GM18505 (cell line): ENCODE measurements at regions not wholly inside any gene's neighbourhood (a gene's known extent, or its start where the extent isn't known, plus 50 kb on each side); places are given as distances from the start of the nearest gene placed in this dataset.
A peak's percentile ranks its signal among the peaks of the same experiment; 100 is the strongest.

ENCODE experiments used
- ATAC-seq: cut with Tn5 transposase; IDR thresholded peaks from one replicate; pipeline ENCODE4 v1.9.1; 2021; ENCODE audit not compliant: unreplicated experiment
- POLR2A ChIP-seq: IDR thresholded peaks from 4 replicates; pipeline ENCODE4 v1.6.1; 2011; ENCODE audit warnings: borderline replicate concordance; ENCODE audit not compliant: insufficient read depth, insufficient read length; ENCODE audit errors: extremely low read depth

DNA sequence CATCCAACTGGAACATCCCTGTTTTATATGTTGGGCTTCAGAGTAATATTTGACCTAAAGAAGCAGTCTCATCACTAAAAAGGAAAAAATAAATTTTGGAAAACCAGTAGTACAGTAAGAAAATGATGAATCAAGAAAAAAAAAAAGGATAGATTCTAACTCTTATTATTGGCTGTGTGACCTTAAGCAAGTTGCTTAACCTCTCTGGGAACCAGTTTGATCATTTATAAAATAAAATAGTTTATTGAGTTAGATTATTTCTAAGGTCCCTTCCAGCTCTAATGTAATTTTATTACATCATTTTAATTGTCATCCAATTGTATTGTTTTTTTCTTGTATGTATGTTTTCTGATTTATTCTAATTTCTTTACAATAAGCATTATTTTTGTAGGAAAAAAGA is 127.0 kb downstream of the PRELID2 start:
- TF ChIP-seq POLR2A: no peak
- ATAC-seq: no peak

DNA sequence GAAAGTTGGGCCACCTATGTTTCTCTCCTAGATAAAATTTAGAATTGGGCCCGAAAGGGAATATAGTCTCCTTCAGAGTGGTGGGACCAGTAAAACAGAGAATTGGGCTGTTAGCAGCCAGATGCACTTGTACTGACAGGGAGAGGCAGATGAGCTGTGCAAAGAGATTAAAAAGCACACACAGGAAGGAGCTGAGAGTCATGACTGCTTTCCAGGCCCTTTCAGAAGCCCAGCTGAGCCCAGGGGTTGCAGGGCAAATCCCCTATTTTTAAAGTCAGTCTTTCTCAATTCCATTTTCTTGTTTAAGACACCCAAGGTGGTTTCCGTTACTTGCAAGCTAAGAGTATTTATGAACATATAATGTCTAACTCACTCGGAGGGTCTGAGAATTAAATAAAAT is 130.4 kb downstream of the PRELID2 start:
- TF ChIP-seq POLR2A: no peak
- ATAC-seq: no peak

DNA sequence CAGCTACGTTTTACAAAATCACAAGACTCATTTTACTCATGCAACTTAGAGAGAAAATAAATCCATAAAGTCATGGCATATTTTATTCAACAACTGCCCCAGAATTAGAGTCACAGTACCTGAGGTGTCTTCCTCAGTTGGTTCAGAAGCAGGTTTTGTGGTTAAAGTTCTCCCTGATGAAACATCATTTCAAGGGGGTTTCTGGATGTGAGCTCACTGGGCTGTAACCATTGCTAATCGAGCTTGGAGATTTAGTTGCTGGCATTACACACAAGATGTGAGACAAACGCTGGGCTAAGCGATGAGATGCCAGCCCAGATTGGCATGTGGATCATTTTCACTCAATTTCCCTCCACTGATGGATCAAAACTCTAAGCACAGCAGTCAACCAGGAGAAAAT is 131.3 kb downstream of the PRELID2 start:
- no peak for ATAC-seq
- no peak for TF ChIP-seq POLR2A

DNA sequence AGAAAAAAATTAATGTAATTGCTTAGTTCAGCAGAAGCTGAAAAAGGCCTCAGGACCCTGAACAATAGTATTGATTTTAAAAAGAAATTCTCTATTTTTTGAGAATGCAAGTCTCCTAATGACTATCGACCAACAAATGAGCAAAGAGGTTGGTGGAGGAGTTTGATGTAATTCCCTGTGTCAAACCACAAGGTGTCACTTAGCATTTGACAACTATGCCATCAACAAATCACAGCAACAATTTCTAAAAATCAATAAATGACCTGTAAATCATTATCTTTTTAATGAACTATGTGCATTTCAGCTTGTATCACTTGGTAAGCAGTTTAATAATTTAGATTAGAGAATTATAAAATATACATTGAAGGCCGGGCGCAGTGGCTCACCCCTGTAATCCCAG is 133.7 kb downstream of the PRELID2 start:
- TF ChIP-seq POLR2A: no peak
- no peak for ATAC-seq

DNA sequence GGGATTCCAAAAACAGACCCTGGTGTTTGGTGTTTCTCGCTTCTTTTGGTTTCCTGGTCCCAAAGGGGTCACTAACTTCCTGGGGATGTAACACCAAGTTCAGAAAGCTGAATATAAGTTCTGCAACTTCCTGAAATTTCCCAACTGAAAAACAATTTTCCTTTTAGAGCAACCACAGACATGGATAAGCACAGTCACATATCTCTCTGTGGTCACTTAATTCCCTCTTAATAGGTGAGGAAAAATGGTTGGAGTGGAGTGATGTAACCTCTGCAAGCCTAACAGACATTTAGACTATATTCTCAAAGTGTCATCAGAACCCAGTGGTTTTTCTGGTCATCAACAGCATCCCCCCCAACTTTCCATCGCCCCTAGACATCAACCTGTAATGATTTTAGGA is 135.3 kb downstream of the PRELID2 start:
- TF ChIP-seq POLR2A: no peak
- ATAC-seq: no peak

DNA sequence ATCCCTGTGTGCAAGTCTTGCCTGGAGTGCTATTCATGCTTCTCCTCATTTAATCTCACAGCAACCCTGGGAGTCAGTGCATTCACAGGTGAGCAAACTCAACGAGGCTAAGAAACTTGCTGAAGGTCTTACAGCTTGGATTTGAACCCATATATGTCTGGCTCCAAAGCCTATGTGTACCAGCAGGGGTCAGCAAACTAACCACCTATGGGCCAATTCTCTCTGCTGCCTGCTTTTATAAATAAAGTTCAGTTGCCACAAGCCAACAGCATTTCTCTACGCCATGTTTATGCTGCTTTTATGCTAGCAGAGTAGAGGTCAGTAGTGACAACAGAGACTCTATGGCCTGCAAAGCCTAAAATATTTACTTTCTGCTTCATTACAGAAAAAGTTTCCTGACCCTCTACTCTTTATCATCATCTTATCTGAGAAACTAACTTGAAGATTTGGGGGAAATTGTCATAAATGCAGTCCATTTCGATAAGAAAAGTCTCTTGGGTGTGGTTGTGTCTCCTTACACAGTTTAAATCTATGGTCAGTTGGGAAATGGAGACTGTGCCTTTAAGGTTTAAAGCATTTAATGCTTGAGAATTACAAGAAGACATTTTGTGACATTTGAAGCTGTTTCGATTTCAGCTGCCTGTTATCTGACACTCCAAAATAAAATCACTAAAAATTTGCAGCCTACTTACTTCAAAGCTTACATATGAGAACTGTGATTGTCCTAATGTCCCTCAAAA is 137.7 kb downstream of the PRELID2 start:
- no peak for TF ChIP-seq POLR2A
- ATAC-seq: peak; percentile 71

DNA sequence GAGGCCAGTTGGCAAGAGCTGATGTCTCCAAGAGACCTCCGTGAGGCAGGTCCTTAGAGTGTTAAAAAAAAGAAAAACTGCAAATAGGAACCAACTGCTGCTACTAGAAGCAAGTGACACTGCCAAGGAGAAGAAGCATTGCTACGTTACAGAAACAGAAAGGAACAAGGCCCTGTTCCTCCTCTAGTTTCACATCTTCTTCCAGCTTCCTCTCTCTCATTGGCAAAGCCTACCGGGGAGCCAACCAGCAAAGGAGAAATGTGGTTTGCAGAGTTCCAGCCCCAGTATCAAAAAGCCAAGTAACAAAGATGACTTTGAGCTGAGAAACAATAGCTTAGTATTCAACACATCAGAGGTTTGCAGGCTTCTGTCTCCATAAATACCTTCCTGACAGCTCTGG is 145.9 kb downstream of the PRELID2 start:
- peak; percentile 97 for ATAC-seq
- TF ChIP-seq POLR2A: no peak

DNA sequence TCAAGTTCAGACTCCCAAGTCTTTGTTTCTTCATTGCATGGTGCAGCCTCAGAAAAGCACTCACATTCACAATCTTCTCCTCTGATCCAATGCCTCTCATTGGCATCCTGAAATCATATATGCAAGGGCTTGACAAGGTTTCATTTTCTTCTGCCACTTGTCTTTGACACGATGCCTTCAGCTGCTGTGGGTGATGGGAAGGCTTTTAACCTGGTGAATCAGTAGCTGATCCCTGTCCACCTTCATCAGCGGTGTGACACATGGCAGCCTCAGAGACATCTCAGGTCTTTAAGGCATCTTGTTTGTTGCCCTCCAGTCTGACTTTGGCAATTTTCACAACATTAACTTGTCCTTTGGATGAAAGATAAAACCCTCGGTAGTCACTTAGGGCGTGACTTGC is 147.2 kb downstream of the PRELID2 start:
- no peak for ATAC-seq
- TF ChIP-seq POLR2A: no peak

DNA sequence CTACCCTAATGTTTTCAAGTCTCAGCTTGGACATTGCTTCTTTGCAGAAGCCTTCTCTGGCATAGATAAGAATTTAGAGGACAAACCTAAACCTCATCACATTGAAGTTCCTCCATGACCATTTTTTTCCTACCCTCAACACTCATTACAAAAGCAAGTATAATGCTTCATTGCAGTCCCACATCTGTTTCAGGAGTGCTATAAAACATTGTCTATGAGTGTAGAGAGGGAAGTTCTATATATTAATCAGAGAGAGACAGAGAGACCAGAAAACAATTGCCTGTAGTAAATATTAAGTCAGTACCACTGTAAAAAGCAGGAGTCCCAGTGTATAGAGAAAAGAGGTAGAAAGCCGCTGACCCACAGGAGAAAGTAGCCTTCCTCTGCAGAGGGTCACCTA is 149.7 kb downstream of the PRELID2 start:
- no peak for TF ChIP-seq POLR2A
- no peak for ATAC-seq

DNA sequence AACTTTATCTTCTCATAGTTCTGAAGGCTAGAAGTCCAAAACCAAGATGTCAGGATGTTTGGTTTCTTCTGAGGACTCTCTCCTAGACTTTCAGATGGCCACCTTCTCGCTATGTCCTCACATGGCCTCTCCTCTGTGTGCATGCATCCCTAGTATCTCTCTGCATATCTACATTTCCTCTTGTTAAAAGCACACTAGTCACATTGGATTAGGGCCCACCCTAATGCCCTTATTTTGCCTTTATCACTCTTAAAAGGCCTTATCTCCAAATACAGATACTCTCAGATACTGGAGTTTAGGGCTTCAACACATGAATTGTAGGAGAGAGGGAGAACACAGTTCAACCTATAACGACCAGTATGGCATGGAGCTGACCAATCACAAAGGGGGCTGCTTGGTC is 151.7 kb downstream of the PRELID2 start:
- TF ChIP-seq POLR2A: no peak
- ATAC-seq: no peak

DNA sequence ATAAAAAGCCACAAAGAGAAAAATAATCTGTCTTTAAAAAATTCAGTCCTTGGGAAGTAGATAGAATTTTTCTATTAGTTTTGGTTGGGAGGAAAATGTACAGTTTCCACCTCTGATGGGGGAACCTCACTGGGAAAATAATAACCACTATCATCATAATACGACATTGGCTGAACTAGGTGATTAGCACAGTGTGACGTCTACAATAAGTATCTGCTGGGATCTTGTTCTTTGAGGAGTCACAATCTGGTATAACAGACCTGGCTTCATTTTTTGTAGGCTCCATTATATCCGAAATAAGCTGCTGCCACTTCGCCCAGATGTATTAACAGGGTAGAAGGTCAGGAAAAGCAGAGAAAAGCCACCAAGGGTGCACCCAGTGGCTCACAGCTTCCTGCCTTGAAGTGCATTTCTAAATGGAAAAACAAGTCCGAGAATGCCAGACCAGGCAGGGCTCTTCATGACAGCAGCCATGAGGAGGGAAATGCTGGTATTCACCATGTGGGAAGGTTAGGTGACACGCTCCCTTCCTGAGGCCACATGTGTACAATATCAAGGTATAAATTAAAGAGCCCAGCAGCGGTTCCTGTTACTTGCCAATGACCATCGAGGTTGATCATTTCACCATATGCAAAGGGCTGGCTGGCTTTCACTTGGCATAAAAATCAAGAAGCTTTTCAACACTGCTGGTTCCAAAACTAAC is 152.8 kb downstream of the PRELID2 start:
- no peak for TF ChIP-seq POLR2A
- no peak for ATAC-seq

DNA sequence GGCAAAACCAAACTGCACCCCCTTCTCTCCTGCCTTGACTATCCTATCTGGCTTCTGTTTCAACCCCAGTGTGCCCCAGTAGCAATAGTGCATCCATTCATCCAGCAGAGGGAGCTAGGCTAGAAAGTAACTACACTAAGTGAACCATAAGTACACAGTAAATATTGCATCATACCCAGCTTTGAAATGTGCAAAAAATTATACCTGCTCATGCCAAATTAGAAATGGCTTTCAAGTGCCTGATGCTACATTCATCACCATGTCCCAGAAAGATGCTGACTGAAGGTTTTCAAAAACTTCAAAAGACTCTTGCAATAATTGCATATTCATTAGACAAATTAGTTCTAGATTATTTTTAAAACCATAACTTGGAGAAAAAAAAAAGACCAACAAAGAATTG is 153.5 kb downstream of the PRELID2 start:
- no peak for TF ChIP-seq POLR2A
- ATAC-seq: peak; percentile 98

DNA sequence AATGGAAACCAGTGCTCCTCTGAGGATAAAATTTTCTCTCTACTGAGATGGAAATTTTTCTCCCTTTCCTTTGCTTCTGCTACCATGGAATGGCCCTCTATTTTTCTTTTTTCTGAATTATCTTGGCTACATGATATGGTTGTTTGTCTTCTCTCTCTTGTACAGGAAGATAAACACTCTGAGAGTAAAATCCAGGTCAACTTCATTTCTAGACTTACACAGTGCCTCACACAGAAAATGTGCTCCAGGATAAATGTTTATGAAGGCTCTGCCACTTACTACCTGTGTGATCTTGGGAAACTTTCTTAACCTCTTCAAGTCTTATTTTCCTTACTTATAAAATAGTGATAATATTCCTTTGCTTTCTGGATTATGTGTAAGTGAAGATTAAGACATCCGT is 153.9 kb downstream of the PRELID2 start:
- TF ChIP-seq POLR2A: no peak
- ATAC-seq: no peak

DNA sequence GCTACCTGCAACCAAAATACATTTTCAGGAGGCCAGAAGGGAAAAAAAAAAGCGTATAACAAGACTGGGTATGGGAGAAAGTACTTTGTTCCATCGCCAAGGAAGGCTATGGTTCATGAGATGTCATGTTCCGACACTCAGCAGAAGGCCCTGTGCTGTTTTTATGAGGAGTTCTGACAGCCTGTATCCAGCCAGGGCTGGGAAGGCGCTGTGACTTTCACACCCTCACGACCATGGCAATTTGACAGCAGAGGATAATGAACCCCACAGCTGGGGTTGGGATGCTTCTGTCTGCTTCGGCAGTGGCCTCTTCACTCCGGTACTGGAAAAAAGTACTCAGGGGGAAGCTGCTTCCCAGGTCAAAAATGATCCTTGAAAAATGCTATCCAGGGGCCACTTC is 154.4 kb downstream of the PRELID2 start:
- no peak for TF ChIP-seq POLR2A
- no peak for ATAC-seq
